Activated naive CD4-positive, alpha-beta T cell treated with anti-CD3 and anti-CD28 coated beads for 36 hours (primary cell): ENCODE measurements at regions not wholly inside any gene's neighbourhood (a gene's known extent, or its start where the extent isn't known, plus 50 kb on each side); places are given as distances from the start of the nearest gene placed in this dataset.

Source experiments
- CTCF ChIA-PET: fragments of 350-600 bp; sonication (Branson Sonifier 250); formaldehyde crosslinking; loops from one replicate; lab custom pipeline; 2021; ENCODE audit warnings: antibody characterized with exemption; lab: Charles Lee
- DNase-seq: peaks from one replicate; pipeline ENCODE4 v3.0.0-alpha.2; 2020
- H3K27ac Mint-ChIP-seq: one replicate; pipeline ENCODE4 v1.8.0; 2021; ENCODE audit warnings: mild to moderate bottlenecking, mixed read lengths
- H3K27me3 Mint-ChIP-seq: one replicate; pipeline ENCODE4 v1.8.0; 2021; ENCODE audit warnings: low read depth, mixed read lengths
- H3K36me3 Mint-ChIP-seq: one replicate; pipeline ENCODE4 v1.8.0; 2021; ENCODE audit warnings: low read depth, mixed read lengths
- H3K4me1 Mint-ChIP-seq: one replicate; pipeline ENCODE4 v1.8.0; 2021; ENCODE audit warnings: low read depth, mixed read lengths
- H3K4me3 Mint-ChIP-seq: one replicate; pipeline ENCODE4 v1.8.0; 2021; ENCODE audit warnings: mild to moderate bottlenecking, moderate library complexity, mixed read lengths
- H3K9me3 Mint-ChIP-seq: one replicate; pipeline ENCODE4 v1.8.0; 2021; ENCODE audit warnings: mixed read lengths
- intact Hi-C: fragments of 100-400 bp; cut with micrococcal nuclease; formaldehyde crosslinking; loops from one replicate; pipeline ENCODE4 v1.15.1; 2023

- H3K4me1 Mint-ChIP-seq, result no peaks in the 10 kb centered on the region
- CTCF ChIA-PET, result no interaction called here
- H3K9me3 Mint-ChIP-seq, result no peaks in the 10 kb centered on the region
- no peak for DNase-seq
- H3K27me3 Mint-ChIP-seq, result no peaks in the 10 kb centered on the region
- no peak overlapping the region for H3K4me3 Mint-ChIP-seq
- H3K27ac Mint-ChIP-seq, result no peak overlapping the region
- intact Hi-C loops, result no loop called here
- H3K36me3 Mint-ChIP-seq, result no peaks in the 10 kb centered on the region
These were observed 95.4 kb downstream of the CTAGE1 start for GRCh38 chr18:22322243-22322691.

- CTCF ChIA-PET, result no interaction called here
- H3K4me3 Mint-ChIP-seq, result no peak overlapping the region
- DNase-seq, result no peak
- intact Hi-C loops, result no loop called here
- no peaks in the 10 kb centered on the region for H3K27me3 Mint-ChIP-seq
- no peaks in the 10 kb centered on the region for H3K9me3 Mint-ChIP-seq
- no peaks in the 10 kb centered on the region for H3K4me1 Mint-ChIP-seq
- no peak overlapping the region for H3K27ac Mint-ChIP-seq
- H3K36me3 Mint-ChIP-seq, result no peaks in the 10 kb centered on the region
These were observed 96.9 kb downstream of the CTAGE1 start for GRCh38 chr18:22320771-22321170.

GRCh38 chr18:22320155-22320554 is 97.6 kb downstream of the CTAGE1 start:
- Mint-ChIP-seq H3K36me3 (no peaks in the 10 kb centered on the region), H3K27me3 (no peaks in the 10 kb centered on the region), H3K4me3 (no peak overlapping the region), H3K9me3 (no peaks in the 10 kb centered on the region), H3K4me1 (no peaks in the 10 kb centered on the region), H3K27ac (no peak overlapping the region)
- no peak for DNase-seq
- intact Hi-C loops, result no loop called here
- CTCF ChIA-PET, result no interaction called here

- Mint-ChIP-seq H3K4me1 (no peaks in the 10 kb centered on the region), H3K9me3 (no peaks in the 10 kb centered on the region), H3K27me3 (no peaks in the 10 kb centered on the region), H3K36me3 (no peaks in the 10 kb centered on the region), H3K4me3 (no peak overlapping the region), H3K27ac (no peak overlapping the region)
- no peak for DNase-seq
- intact Hi-C loops, result no loop called here
- CTCF ChIA-PET, result no interaction called here
These were observed 98.8 kb downstream of the CTAGE1 start for GRCh38 chr18:22318745-22319407.

- CTCF ChIA-PET, result no interaction called here
- Mint-ChIP-seq H3K9me3 (no peaks in the 10 kb centered on the region), H3K36me3 (no peaks in the 10 kb centered on the region), H3K27ac (no peak overlapping the region), H3K27me3 (no peaks in the 10 kb centered on the region), H3K4me1 (no peaks in the 10 kb centered on the region), H3K4me3 (no peak overlapping the region)
- DNase-seq, result no peak
- intact Hi-C loops, result no loop called here
These were observed 103.3 kb downstream of the CTAGE1 start for GRCh38 chr18:22314420-22314819.

GRCh38 chr18:22314001-22314400 is 103.7 kb downstream of the CTAGE1 start:
- no peak overlapping the region for H3K27ac Mint-ChIP-seq
- CTCF ChIA-PET, result no interaction called here

GRCh38 chr18:22311301-22311700 is 106.4 kb downstream of the CTAGE1 start:
- intact Hi-C loops, result no loop called here
- Mint-ChIP-seq H3K27ac (no peak overlapping the region), H3K9me3 (peaks cover under 1% of the 10 kb centered on the region), H3K4me3 (no peak overlapping the region), H3K36me3 (no peaks in the 10 kb centered on the region), H3K27me3 (no peaks in the 10 kb centered on the region), H3K4me1 (no peaks in the 10 kb centered on the region)
- CTCF ChIA-PET, result no interaction called here
- DNase-seq, result no peak

More at GRCh38 chr18:22314001-22314400, 103.7 kb downstream of the CTAGE1 start:
- no peak overlapping the region for H3K4me3 Mint-ChIP-seq
- no peaks in the 10 kb centered on the region for H3K36me3 Mint-ChIP-seq
- DNase-seq, result no peak
- no peaks in the 10 kb centered on the region for H3K4me1 Mint-ChIP-seq
- H3K27me3 Mint-ChIP-seq, result no peaks in the 10 kb centered on the region
- no peaks in the 10 kb centered on the region for H3K9me3 Mint-ChIP-seq
- intact Hi-C loops, result no loop called here

GRCh38 chr18:22309191-22309590 is 108.5 kb downstream of the CTAGE1 start:
- CTCF ChIA-PET, result no interaction called here
- Mint-ChIP-seq H3K36me3 (no peaks in the 10 kb centered on the region), H3K27ac (no peak overlapping the region), H3K4me3 (no peak overlapping the region), H3K27me3 (no peaks in the 10 kb centered on the region), H3K9me3 (peaks cover 4% of the 10 kb centered on the region), H3K4me1 (no peaks in the 10 kb centered on the region)
- no peak for DNase-seq
- intact Hi-C loops, result no loop called here

- Mint-ChIP-seq H3K4me3 (no peak overlapping the region), H3K9me3 (peaks cover 4% of the 10 kb centered on the region), H3K27ac (no peak overlapping the region), H3K27me3 (peaks cover 2% of the 10 kb centered on the region), H3K4me1 (no peaks in the 10 kb centered on the region), H3K36me3 (no peaks in the 10 kb centered on the region)
- CTCF ChIA-PET, result no interaction called here
- DNase-seq, result no peak
- intact Hi-C loops, result no loop called here
These were observed 110.2 kb downstream of the CTAGE1 start for GRCh38 chr18:22307528-22307927.

- CTCF ChIA-PET, result no interaction called here
- H3K4me3 Mint-ChIP-seq, result no peak overlapping the region
- H3K4me1 Mint-ChIP-seq, result no peaks in the 10 kb centered on the region
- DNase-seq, result no peak
- H3K27me3 Mint-ChIP-seq, result peaks cover 4% of the 10 kb centered on the region
- H3K9me3 Mint-ChIP-seq, result peaks cover 6% of the 10 kb centered on the region
- intact Hi-C loops, result no loop called here
- H3K27ac Mint-ChIP-seq, result no peak overlapping the region
- H3K36me3 Mint-ChIP-seq, result no peaks in the 10 kb centered on the region
These were observed 113.8 kb downstream of the CTAGE1 start for GRCh38 chr18:22303927-22304326.

- CTCF ChIA-PET, result interaction anchor here (0.5 kb wide), 1 partner anchor 406 kb away, joined by 6 read pairs; no protein-coding TSS in a partner anchor
- H3K27me3 Mint-ChIP-seq, result peaks cover 4% of the 10 kb centered on the region
- H3K9me3 Mint-ChIP-seq, result peaks cover 6% of the 10 kb centered on the region
- no peak overlapping the region for H3K4me3 Mint-ChIP-seq
- intact Hi-C loops, result no loop called here
- no peak overlapping the region for H3K27ac Mint-ChIP-seq
- no peaks in the 10 kb centered on the region for H3K4me1 Mint-ChIP-seq
- no peak for DNase-seq
- no peaks in the 10 kb centered on the region for H3K36me3 Mint-ChIP-seq
These were observed 115.6 kb downstream of the CTAGE1 start for GRCh38 chr18:22302144-22302543.

GRCh38 chr18:22300665-22301636 is 116.8 kb downstream of the CTAGE1 start:
- intact Hi-C loops, result no loop called here
- Mint-ChIP-seq H3K36me3 (no peaks in the 10 kb centered on the region), H3K4me1 (no peaks in the 10 kb centered on the region), H3K27ac (no peak overlapping the region), H3K4me3 (no peak overlapping the region), H3K9me3 (peaks cover 4% of the 10 kb centered on the region), H3K27me3 (peaks cover 4% of the 10 kb centered on the region)
- no peak for DNase-seq
- CTCF ChIA-PET, result no interaction called here
